ENCODE measurements at regions not wholly inside any gene's neighbourhood (a gene's known extent, or its start where the extent isn't known, plus 50 kb on each side); places are given as distances from the start of the nearest gene placed in this dataset.

DNA sequence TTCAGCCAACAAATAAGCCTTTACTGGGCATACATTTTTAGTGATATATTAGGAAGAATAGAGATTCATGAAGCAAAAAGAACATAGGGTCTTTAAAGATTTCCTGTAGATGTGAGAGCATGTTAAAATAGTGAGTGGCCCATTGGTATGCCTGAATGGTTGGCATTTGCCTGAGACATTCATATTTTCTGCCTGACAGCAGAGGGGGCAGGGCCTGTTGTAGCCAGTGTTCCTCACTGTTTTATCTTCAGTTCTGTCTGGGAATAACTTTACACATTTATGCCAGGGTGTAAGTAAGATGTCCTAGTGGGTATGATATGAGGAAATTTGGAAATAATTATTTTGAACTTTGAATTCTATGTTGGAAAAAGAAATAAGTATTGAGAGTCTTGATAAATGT lies 704.7 kb upstream of the ARPP21 start:
- FAIRE-seq (no peak), DNase-seq (ENCODE audit: low spot score) (no peak)

DNA sequence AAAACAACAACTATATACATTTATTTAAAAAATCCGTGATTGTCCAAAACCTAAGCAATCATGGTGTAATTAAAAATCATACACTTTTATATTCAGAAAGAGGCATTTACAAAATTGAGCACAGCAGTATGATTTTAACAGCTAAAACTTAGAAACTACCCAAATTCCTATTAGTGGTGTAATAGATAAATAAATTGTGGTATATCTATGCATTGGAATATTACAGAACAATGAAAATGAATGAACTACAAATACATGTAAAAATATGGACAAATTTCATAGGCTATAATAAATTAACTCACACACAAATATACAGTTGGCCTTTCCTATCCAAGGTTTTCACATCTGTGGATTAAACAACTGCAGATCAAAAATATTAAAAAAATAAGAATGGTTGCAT lies 700.5 kb upstream of the ARPP21 start:
- DNase-seq (ENCODE audit: low spot score) (no peak), FAIRE-seq (no peak)

DNA sequence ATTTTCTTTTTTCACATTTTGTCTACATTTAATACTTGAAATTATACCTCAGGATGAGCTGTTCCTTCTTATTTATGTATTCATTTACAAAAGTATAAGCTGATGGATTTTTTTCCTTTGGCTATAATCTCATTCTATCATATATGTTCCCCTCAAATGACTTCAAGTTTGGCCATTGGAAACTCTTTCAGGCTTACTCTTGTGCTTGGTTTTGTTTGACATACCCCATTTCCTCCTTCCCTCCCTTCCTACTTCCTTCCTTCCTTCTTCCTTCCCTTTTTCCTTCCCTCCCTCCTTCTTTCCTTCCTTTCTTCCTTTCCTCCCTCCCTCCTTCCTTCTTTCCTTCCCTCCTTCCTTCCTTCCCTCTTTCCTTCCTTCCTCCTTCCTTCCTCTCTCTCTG lies 697.1 kb upstream of the ARPP21 start:
- DNase-seq (ENCODE audit: low spot score) (no peak), FAIRE-seq (no peak)

DNA sequence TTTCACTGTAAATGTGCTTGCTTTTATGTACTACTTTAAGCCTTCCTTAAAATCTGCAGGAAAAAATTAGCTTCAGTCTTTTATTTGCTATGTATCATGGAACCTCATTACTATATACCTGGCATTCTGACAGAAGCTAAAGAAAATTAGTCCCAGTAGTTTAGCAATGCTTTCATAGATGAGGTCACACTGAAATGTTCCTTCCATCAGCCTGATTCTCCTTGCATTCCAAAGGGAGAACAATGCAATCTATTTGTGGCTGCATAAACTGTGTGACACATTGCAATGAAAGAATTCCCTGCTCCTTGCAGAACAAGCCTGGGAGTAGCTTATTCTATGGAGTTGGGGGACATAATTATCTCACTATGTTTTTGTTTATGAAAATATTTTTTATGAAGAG lies 691.5 kb upstream of the ARPP21 start:
- peak; percentile 52 for FAIRE-seq

DNA sequence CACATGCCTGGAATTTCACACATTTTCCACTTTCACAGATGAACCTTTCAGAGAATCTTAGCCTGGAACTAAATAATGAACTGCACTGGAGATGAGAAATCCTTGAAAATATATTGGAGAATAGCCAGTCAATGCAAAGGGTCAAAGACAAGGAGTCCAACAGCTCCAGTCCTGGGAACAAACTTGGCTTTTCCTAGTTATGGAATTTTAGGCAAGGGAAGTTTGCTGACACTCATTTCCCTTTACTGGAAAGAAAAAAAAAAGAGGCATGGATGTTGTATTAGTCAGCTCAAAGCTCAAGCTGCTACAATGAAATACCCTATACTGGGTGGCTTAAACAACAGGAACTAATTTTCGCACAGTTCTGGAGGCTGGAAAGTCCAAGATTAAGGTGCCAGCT lies 690.8 kb upstream of the ARPP21 start:
- DNase-seq (ENCODE audit: low spot score) = peak; percentile 13
- no peak for FAIRE-seq

More for the DNA sequence above, 691.5 kb upstream of the ARPP21 start:
- peak; percentile 63 for DNase-seq (ENCODE audit: low spot score)

DNA sequence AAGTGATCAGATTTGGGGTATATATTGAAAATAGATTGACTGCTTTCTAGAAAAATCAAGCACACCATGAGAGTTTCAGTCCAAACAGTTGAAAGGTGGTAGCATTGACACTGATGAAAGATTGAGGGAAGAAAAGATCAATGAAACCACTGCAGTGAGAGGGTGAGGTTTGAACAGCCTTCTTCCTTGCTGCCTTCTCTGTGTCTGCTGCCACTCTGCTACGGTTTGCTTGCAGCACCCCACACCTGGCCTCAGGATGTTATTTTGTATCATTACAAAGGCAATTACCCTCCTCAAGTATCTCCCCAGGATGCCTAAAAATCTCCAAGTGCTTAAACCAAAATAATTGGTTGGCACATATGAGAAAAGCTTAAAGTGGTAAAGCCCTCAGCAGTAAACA lies 683.6 kb upstream of the ARPP21 start:
- FAIRE-seq (no peak), DNase-seq (ENCODE audit: low spot score) (no peak)

DNA sequence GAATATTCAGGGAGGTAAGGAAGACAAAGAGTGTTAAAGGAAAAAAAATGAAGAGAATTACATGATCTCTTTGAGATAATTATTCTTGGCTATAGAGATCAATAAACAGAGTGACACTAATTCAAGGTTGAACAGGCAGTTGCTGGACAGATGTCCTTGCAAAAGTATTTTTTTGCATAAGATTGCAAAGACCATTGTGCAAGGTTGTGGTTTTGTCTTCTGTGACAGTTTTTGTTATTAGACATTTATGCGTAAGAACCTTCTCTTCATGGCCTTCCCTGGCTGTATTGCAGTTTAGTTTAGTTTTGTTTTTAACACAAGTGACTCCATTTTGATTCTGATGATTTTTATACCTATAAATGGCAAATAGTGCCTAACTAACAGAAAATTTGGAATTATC lies 682.8 kb upstream of the ARPP21 start:
- no peak for FAIRE-seq
- DNase-seq (ENCODE audit: low spot score) = no peak

DNA sequence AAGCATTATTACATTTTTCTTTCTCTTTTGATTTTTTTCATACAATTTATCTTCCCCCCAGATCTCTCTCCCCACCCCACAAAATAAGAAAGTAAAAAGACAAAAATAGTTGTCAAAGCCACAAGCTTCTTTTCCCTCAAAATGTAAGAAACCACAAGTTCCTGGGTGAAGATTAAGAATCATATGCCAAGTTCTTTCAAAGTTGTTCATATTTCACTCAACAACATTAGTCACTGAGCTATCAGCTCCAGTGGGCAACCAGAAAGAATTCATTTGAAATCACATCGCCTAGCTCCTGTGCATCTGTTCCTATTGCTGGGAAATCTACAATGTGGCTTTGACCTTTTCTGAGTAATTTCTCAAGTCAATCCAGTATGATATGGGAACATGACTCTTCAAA lies 681.6 kb upstream of the ARPP21 start:
- DNase-seq (ENCODE audit: low spot score) = peak; percentile 42

DNA sequence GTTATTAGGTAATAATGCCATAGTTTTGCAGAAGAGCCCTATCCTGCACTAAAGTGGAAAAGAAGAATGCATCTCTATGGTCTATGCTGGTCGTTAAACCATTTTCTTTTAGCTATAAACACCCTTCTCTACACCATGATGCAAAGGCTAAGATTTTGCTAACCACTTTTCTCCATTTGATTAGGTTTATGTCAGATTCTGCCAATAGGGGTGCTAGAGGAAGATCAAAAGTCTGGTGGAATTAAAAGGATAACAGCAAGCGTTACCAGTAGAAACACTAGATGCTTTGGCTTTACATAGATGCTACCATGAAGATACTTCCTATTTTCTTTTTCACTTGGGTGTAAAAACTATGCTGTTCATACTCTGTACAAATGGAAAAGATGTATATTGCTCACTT lies 669.8 kb upstream of the ARPP21 start:
- DNase-seq (ENCODE audit: low spot score) = no peak
- FAIRE-seq = no peak

More for the DNA sequence above, 681.6 kb upstream of the ARPP21 start:
- no peak for FAIRE-seq

DNA sequence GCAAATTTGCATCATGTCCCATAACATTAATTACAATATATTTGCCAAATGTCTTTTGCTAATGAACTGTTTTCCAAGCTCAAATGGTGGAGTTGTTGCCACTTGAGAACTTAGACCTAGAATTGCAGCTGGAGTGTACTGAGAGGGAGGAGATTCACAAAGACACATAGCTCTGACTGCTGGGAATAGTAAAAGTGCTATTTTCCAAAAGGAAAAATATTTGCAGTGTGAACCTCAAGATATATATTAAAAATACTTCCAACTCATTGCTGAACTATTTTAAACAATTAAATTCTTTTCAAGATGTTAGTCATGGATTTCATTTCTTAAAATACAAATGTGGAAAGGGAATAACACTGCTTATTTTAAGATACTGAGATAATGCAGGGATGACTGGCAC lies 666.8 kb upstream of the ARPP21 start:
- no peak for FAIRE-seq
- DNase-seq (ENCODE audit: low spot score) = no peak

DNA sequence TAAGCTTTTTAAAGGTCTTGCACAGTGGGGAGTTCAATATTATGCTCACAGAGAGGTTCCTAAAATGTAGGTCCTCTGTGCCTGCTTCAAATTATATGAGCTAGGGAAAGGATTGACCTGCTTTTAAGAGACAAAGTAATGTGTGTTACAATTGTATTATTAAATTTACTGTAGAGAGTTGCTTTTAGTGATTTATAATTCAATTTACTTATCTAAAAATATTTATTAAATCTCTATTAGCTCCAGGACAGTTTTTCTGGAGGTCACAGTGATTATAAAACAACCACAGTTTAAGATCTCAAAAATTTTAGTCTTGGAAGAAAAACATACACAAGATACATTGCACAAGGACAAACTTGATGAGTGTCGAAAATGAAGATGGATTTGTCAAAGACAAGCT lies 665.7 kb upstream of the ARPP21 start:
- DNase-seq (ENCODE audit: low spot score) (no peak), FAIRE-seq (no peak)

DNA sequence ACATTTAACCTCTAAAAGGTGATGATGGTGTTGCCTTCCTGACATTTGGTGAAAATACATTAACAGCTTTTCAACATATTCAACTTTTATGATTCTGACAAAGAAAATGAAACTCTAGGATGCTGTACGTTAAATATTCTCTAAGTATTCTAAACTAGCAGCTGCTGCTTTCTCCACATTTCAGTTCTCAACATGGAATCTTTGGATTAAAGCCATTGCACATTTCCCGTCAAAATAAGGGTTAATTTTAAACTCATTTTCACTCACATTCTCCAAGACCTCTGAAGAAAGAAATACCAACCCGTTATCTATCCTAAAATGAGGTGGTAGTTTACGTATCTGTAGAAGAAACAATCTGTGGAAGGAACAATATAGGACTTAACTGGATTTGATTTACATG lies 655.7 kb upstream of the ARPP21 start:
- FAIRE-seq (no peak), DNase-seq (ENCODE audit: low spot score) (no peak)

DNA sequence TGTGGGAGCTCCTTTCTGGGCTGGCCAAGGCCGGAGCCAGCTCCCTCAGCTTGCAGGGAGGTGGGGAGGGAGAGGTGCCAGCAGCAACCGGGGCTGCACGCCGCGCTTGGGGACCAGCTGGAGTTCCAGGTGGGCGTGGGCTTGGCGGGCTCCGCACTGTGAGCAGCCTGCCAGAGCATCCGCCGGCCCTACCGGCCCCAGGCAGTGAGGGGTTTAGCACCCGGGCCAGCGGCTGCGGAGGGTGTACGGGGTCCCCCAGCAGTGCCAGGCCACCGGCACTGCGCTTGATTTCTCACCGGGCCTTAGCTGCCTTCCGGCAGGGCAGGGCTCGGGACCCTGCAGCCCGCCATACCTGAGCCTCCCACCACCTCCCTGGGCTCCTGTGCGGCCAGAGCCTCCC lies 651.0 kb upstream of the ARPP21 start:
- FAIRE-seq = no peak

DNA sequence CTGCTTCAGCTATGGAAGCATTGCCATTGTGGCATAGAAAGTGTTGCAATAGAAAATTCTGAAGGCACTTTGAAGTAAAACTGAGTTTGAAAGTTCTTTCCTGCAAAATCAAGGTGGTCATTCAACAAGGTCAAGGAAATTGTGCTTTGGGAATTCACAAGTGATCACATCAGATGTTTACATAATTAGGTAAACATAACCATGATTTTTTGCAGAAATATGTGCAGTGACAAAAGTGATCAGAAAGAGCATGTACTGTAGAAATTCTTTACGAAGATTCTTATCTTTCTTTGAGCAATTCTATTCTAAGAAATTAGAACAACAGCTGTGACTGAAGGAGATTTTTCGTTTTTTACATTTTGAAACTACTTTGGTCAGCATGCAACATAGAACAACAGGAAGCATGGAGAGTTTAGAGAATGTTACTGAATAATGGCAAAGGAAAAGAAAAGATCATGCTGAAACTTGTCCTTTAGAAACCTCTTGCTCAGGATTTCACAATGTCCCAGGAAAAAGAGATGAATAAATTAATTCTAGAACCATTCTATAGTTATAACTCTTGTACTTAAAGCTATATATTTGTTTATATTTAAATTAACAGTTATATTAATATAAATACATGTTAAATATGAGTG lies 643.4 kb upstream of the ARPP21 start:
- FAIRE-seq (no peak), DNase-seq (ENCODE audit: low spot score) (no peak)

More for the DNA sequence above, 651.0 kb upstream of the ARPP21 start:
- DNase-seq (ENCODE audit: low spot score) = no peak

DNA sequence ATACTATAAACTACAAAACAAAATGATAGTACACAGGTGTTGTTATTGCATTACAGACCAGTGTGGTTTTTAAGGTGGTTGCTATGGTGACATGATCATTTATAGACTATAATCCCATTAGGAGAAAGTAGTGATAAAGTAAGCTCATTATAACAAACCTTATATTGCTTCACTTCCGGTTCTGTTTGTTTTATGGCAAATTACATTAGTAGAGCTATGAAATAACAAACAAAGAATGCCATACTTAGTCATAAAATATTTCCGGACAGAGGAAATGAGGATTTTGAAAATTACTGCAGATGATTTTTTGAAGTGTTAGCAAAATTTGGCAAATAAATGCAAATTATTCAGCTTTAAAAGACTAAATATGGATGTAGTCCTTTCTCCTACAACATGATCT lies 640.4 kb upstream of the ARPP21 start:
- FAIRE-seq = no peak

DNA sequence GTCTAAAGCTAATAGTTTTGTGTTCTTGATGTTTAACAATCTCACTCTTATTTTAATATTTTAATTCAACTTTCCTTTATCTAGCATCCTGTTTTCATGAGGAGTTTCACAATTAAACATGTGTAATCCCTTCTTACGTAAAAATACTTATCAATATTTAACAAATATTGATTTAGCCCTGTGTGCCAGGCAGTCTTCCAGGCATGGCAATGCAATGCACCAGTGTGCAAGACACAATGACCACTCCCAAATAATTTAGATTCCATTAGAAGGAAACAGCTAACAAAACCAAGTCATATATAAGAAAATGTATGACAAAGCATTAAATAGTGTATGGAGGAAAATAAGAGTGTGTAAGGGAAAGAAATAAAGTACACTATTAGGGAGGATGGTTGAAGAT lies 627.1 kb upstream of the ARPP21 start:
- DNase-seq (ENCODE audit: low spot score) = no peak
- no peak for FAIRE-seq

More for the DNA sequence above, 640.4 kb upstream of the ARPP21 start:
- no peak for DNase-seq (ENCODE audit: low spot score)

DNA sequence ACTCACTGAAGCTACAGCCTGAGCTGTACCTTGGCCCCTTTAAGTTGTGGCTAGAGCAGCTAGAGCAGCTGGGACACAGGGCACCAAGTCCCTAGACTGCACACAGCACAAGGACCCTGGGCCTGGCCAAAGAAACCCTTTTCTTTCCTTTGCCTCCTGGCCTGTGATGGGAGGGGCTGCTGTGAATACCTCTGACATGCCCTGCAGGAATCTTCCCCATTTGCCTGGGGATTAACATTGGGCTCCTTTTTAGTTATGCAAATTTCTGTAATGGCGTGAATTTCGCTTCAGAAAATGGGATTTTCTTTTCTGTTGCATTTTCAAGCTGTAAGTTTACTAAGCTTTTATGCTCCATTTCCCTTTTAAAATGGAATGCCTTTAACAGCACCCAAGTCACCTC lies 611.2 kb upstream of the ARPP21 start:
- FAIRE-seq = no peak
- no peak for DNase-seq (ENCODE audit: low spot score)

DNA sequence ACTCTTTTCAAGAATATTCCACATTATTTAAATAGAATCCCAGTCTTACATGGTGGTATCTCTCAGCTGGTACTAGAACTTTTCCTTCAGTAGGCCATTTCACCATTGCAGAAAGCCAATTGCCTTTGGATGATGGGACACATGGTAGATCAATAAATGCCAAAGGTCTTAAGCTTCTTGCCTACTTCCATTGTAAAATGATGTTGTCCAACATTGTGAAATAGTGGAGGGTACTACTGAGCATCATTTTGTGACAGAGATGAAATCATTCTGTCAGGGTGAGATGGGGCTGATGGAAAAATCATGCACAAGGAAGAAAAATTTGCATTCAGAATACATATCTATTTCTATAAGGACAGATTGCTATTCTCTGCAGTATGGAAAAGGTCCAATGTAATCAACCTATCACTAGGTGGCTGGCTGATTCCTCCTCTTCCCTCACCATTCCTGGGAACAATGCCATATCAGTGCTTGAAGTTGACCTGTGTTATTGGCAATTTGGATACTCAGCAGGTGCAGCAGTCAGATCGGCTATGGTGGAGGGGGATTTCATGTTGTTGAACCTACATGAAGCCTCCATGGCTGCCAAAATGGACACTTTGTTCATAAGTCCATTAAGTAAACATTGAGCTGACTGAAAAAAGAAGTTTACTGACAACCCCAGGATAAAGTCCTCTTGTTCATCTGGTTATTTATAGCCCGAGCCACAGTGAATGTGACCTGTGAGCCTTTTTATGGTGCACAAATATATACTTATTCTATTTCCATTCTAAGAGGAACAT lies 596.9 kb upstream of the ARPP21 start:
- no peak for FAIRE-seq
- DNase-seq (ENCODE audit: low spot score) = no peak

DNA sequence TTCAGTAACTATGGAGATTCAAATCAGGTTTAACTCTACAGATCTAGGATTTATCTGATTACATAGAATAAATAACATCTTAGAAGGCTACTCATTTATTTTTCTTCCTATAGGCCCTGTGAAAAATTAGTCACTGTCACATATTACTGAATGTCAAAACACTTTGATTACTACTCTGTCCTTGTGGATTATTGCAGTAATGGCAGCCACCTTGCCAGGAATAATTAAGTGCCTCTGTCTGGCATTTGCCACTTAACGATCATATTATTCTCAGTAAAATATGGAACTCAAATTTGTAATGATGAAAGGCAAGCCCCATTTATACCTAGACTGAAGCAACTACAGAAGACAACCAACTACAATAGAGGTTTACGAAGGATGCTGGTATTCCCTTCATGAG lies 596.3 kb upstream of the ARPP21 start:
- DNase-seq (ENCODE audit: low spot score) = no peak

DNA sequence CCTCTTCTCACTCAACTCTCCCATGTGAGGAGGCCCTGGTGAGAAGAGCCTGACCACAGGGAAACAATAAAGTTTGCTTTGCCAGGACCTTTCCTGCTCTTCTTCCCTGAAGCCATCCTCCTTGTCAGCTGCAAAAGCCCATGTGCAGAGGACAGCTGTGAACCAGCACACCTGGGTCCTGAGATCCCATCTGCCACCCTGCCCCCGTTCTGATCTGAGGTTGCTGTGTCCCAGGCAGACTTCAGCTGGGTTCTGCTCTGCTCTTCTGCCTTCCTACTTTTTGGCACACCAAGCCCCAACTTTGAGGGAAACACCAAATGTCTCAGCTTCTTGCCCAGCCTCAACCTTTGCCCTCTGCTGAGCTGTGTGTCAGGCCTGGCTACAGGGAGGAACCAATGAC lies 595.1 kb upstream of the ARPP21 start:
- no peak for DNase-seq (ENCODE audit: low spot score)
- no peak for FAIRE-seq

More for the DNA sequence above, 596.3 kb upstream of the ARPP21 start:
- no peak for FAIRE-seq

DNA sequence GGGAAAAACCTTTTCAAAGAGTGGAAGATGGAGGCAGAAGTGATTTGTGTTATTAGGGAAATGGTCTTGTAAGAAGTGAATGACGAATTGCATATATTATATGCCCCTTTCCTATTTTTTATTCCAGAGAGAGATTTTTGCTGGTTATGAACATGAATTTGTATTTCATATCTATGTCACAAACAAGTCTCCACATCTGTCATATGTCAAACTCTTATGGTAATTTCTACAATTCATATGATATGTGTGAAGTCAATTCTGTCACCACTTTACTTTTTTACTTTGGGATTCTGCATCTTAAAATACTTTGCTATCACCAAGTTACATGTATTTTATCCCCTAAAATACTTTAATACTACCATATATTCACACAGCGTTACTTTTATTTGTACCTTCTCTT lies 594.2 kb upstream of the ARPP21 start:
- DNase-seq (ENCODE audit: low spot score) = no peak
- FAIRE-seq = no peak

DNA sequence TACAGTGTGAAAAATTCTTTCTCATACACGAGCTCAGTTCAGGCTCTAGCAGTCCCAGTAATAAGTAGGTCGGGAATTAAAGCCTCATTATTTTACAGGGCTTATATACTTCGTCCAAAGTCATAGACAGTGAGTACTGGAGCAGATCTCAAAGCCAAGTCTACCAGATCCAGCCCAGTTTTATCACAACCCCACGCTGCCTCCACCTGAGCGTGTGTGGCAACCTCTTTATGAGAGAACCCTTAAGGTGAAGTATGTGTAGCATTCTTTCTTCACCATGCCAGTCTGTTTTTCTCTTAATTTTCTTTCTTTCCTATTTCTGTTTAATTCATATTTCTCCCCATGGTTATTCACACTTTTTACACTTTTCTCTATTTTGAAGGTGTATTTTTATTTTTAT lies 574.6 kb upstream of the ARPP21 start:
- DNase-seq (ENCODE audit: low spot score) (no peak), FAIRE-seq (no peak)

DNA sequence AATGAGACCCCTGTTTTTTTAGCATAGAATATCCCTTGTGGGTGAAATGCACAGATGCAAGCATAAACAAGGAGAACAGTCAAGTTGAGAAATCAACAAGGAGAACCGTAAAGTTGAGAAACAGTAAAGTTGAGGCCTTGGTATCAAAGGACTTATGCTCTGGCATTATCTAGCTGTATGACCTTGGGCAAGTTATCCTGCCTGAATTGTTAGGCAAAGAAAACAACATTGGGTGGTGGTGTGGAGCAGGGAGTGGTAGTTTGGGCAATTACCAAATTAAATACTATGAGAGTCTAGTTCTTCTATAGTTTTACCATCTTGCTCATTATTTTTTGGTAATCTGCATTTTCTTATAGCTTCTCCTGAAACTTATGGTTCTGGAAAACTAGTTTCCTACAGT lies 573.4 kb upstream of the ARPP21 start:
- no peak for DNase-seq (ENCODE audit: low spot score)
- FAIRE-seq = peak; percentile 30

All from urothelium cell line (cell line).